ENCODE measurements at regions not wholly inside any gene's neighbourhood (a gene's known extent, or its start where the extent isn't known, plus 50 kb on each side); places are given as distances from the start of the nearest gene placed in this dataset.
A peak's percentile ranks its signal among the peaks of the same experiment; 100 is the strongest.
"Not testable (repeated sequence)": the region's sequence is repeated elsewhere in the genome, so short reads cannot be mapped to it uniquely, and the experiment has no call there.

DNA sequence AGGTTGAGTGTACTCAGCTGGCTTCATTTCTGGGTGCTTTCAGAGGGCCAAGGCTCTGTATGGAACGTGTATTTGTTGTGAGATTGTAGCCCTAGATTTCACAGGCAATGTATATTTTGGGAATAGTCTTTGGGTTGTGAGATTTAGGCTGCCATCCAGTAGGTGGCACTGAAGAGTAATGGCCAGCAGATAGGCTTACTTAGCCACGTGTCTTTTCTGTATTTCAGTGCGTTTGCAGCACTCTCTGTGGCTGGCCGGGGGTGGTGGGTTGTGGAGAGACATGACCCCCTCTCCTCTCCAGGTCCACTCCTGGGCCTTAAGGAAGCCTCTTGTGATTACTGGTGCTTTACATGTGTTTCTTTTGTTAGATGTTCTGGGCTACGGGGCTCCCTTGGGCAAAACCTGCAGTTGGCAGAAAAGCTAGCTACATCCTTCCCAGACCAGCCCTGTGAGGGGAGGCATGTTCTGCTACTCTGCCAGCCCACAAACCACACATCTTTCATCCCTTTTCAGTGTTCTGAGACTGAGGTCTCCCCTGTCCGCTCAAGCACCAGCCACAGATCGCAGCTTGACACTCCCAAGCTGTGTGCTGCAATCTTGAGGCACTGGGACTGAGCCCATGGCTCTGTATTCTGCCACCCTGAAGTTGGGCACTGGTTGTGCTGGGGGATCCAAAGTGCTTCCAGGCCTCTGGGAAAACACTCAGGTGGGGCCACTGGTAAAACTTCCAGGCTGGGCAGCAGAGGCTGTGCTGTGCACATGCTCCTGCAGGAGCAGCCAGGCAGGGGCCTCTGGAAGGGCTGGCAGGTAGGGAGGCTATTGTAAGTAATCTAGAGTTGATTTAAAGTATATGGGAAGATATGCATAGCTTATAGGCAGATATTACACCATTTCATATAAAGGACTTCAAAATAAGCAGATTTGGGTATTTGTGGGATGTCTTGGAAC is 1096.8 kb upstream of the PCDH20 start:
- peak; percentile 72 for DNase-seq

DNA sequence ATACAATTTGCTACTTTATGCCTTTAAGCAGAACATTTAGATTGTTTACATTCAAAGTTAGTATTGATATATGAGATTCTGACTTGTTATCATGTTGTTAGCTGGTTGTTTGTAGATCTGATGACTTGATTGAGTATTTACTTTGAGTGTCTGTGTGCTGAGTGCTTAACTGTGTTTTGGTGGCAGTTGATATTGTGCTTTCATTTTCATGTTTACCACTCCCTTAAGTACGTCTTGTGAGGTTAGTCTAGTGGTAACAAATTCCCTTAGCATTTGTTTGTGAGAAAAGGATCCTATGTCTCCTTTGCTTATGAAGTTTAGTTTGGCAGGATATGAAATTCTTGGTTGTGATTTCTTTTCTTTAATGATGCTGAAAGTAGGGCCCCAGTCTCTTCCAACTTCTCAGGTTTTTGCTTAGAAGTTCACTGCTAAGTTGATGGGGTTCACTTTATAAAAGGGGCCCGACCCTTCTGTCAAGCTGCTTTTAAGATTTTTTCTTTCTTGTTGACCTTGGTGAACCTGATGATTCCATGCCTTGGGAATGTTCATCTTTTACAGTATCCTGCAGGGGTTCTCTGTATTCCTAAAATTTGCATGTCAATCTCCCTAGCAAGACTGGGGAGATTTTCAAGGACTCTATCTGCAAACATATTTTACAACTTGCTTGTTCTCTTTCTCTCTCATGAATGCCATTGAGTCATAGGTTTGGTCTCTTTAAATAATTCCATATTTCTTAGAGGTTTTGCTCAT is 1095.4 kb upstream of the PCDH20 start:
- no peak for DNase-seq

DNA sequence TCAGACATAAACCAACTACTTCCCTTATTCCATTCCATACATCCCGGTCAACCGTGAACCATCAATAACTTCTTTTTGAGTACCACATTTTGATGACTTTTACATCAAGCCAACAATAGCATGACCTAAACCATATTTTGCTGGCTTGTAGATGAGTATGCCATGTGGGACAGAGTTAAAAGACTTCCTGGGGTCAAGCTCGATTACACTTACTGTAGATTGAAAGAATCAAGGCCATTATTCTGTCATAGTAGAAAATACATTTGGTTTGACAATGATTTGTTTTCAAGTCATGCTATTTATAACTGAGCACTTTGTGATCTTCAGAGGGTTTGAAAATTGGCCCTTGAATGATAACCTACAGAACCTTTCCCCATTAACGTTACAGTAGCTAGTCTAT is 1086.9 kb upstream of the PCDH20 start:
- no peak for DNase-seq

DNA sequence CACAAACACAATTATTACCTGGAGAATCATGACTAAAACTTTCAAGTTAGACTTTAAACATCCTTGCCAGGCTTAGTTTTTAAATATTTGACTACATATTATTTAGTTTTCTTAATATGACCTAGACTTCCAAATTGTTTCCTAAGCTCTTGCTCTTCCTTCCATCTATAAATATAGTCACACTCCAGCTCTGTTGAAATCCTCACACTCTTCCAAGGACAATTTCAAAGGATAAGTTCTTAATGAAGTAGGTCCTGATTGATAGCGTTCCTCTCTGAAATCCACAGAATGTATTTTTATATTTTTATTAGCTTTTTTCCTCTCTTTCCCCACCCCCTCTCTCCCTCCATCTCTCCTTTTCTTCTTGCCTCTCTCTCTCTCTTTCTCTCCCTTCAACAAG is 1074.1 kb upstream of the PCDH20 start:
- no peak for DNase-seq

DNA sequence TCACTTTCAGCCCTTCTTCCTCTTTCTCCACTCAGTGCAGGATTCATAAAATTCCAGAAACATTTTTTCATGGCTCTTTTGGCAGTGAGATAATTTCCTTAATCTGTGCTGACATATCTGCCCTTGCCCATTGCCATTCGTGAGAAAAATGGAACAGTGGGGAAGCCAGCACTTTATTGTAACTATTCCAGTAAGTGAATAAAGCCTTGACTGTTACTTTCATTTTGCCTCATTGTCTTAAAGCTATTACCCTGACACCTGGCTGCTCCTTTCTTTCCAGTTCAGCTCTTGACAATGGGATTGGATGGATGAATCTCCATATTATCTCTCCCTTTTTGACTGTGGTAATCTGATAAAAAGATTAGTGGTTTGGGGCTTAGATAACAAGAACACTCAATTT is 1068.1 kb upstream of the PCDH20 start:
- DNase-seq, result no peak

DNA sequence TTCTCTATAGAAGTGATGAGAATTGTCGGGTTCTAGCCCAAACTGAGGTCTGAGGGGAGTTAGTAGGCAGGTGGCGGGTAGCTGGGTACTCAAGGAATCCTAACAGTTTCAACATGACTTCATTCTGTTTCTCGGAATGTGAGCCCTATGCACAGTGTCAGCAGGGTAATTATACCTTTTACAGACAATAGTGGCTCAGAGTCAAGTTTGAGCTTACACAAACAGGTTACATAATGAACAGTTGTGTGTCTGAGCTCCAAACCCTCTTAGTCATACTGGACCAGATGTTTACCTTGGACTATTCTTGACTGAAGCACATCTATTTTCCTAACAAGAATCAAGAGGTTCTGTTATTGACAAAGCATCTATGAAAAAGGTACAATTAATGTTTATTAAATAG is 1066.7 kb upstream of the PCDH20 start:
- no peak for DNase-seq

DNA sequence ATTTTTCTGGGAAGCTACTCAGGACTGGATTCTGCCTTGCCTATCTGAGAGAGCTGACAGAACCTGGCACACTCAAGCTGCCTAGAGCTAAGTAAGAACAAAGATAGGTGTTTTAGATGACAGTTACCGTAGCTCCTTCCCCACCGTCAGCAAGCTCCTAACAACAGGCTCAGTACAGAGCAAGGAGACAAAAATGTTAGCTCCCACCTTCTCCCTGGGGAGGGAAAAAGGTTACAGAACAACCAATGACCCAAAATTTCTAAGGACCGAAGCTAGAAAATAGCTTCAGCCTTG is 1058.2 kb upstream of the PCDH20 start:
- no peak for DNase-seq

DNA sequence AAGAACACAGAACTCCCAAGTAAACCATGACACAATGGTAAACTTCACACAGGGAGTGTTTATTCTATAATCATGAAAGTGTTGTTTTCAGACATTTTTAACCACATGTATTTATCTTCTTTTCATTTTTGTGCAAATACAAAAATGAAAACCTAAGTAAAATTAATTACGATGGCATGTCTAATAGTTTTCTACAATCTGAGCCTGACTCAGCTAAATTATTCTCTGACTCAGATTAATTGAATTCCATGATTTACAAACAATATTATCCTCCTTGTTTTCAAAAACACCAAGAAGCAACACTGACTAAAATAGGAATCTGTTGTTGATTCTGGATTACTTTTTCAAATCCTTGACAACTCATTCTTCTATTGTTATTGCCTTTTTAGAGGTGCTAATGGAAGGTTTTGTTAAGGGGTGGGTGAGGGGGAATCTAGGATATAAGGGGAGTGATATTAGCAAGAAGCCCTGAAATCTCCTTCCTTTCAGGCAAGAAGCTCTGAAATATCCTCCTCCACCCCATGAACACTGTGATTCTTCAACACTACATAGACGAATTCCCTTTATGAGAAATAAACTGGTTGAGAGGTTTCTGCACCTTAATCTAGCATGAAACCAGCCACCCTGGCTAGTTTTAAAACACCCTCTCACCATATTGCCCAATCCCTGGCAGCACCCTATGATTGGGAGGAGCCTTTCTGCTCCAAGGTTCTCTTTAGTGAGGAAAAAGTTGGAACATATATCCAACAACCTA is 1057.7 kb upstream of the PCDH20 start:
- DNase-seq, result no peak

DNA sequence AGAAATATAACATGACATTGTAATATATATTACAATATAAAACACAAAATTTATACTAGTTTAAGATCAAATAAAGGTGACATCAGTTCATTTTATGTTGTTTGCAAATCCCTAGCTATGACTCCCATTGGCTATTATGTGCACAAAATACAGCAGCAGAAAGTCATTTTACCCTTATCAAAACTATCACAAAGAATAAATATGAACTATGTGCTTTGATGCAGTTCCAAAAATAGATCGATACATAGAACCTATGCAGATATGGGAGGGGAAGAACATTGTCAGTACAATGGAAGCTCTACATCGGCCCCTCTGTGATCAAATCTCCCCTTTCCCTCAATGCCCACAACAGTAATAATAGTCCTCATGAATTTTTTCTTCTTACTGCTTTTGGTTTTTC is 1038.1 kb upstream of the PCDH20 start:
- DNase-seq, result no peak

DNA sequence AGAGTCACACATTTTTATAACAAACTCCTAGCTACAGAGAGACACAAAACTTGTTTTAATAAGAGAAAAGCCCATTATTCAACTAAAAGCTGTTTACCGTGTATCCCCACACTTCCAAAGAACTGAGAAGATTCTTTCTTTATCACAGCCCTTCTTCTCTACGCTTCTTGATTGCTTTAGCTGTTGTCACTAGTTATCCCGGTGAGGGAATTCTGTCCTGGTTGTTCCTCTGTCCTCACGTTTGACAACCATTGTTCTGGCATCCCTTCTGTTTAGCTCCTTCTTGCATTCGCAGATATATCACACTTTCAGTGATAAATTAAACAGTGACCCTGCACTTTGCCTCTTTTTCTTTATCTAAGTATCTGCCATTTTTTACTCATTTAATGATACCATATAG is 1035.1 kb upstream of the PCDH20 start:
- no peak for DNase-seq

DNA sequence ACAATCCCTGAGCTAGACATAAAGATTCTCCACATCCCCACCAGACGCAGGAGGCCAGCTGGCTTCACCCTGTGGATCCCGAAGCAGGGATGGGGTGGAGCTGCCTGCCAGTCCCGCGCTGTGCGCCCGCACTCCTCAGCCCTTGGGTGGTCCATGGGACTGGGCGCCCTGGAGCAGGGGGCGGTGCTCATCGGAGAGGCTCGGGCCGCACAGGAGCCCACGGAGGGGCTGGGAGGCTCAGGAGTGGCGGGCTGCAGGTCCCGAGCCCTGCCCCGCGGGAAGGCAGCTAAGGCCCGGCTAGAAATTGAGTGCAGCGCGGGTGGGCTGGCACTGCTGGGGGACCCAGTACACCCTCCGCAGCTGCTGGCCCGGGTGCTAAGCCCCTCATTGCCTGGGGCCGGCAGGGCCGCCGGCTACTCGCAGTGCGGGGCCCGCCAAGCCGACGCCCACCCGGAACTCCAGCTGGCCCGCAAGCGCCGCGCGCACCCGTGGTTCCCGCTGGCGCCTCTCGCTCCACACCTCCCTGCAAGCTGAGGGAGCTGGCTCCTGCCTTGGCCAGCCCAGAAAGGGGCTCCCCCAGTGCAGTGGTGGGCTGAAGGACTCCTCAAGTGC is 1032.2 kb upstream of the PCDH20 start:
- not testable (repeated sequence) for DNase-seq

DNA sequence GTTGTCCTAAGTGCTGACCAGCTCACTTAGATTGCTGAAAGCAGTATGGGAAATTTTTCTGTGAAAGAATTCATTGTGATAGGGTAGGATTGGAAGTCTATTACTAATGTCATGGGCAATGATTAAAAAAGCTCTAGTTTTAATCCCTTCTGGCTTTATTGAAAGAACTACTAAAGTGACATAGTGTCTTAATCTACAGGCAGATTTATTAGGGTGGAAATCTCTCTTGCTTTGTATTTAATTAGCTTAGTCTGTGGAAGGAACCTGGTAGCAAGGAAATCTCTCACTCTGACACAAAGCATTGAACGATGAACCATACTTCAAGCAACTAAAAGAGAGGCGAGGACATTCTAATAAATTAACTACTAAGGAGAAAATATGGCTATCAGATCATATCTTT is 1029.2 kb upstream of the PCDH20 start:
- no peak for DNase-seq

DNA sequence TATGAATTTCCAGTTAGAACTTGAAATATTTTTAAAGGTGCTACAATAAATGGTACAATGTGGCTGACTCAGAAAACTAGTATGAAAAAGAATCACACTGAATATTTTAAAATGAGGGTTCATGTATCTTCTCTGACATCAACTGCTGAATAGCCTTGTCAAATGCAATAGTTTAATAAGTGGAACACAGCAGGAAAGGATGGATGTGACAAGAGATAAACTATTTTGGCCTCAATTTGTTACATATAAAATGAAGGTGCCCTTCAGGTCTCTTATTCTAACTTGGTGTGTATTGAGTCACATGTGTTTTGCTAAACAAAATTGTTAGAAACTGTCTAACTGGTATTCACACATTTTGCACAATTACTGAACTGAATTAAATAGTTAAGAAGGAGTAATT is 1018.4 kb upstream of the PCDH20 start:
- DNase-seq, result no peak

DNA sequence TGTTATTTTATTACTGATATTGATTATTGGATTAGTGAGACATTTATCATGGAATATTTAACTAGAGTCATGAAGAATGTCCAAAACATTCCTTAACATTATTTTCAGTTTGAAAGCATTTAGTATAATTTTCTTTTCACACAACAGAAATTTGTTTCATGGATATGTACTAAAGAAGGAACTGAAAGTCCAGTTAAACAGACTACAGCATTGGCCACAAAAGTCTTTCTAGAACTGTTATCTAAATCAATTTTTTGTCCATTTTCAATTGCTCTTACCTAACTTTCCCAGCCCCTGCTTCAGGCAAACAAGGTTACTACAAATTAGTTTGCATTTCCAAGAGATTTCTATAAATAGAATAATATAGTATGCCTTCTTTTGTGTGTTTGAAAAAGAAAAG is 1018.0 kb upstream of the PCDH20 start:
- DNase-seq, result no peak

DNA sequence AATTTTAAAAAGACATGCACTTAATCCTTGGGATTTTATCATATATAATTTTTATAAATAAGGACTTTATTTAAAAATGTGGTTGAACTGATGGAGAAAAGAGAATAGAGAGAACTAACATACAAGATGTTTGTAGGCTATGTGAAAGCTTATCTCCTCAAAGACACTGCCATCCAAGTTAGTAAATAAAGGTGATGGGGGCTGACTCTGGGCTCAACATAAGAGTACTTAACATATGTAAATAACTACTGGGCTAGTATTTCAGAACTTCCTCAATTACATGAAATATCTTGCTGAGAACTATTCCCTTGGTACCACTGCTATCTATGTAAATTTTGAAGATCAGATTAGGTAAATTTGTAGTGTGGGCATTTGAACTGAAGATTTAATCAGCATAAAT is 1017.3 kb upstream of the PCDH20 start:
- DNase-seq, result no peak

DNA sequence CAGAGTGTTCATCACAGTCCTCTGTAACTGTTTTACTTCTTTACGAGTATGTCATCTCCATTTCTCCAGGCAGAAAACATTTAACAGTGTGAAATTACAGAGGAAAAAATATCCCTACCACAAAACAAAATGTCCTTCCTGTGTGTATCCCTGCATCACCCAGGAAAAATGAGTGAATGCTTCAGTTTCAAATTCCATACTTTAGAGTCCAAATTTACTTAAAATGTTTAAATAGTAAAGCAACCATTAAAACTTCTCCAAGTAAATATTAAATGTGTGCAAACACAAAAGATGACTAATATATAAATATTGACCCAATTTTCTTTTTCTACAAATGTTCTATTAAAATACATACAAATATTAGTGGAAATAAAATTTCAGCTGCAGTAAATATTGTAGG is 1016.6 kb upstream of the PCDH20 start:
- DNase-seq, result no peak

DNA sequence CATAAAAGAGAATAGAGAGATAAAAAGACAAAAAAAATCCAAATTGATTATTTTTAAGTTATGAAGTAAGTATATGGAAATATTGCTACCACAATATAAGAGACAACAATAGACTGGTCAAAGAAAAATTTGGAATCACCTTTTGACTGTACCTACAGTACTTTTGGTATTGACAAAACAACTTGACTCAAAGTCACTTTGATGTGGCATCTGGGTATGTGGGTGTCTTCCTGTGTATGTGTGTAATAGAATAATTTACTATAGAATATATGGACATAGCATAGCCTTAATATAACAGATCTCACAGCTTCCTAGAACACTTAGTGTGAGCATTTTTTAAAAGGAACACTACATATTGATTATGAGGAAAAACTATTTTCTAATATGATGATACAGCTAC is 1016.2 kb upstream of the PCDH20 start:
- DNase-seq, result no peak

DNA sequence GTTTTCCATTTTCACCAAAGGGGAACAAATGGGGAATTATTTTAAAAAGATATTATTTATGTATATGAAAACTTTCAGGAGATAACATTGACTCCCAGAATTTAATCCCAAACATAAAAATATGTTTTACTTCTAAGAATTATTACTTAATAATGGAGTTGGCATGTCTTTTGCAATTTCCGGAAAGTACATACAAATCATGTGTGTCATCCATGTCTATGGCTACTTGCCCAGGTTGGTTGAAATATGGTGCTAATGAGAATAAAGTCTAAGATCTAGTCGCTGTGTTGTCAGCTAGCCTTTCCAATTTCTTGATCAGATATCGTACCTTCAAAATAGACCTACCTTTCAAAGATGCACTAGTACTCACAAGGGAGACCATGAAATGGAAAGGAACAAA is 1003.2 kb upstream of the PCDH20 start:
- DNase-seq, result no peak

DNA sequence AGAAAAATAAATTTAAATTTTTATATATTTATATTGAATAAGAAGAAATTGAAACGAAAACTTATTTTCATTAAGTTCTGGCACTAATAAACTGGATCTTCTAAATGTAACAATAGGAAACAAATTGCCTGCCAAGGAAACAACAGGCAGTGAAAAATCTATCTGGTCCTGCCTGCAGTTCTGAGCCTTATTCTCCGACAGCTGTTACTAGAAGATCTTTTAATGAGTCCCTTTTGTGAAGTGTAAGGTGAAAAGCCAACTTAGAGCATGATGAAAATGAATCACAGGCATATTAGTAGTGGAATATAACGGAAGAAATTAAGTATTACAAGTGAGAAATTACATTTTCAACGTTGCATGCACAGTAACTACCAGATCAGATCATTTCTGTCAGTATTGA is 1002.7 kb upstream of the PCDH20 start:
- DNase-seq, result no peak

DNA sequence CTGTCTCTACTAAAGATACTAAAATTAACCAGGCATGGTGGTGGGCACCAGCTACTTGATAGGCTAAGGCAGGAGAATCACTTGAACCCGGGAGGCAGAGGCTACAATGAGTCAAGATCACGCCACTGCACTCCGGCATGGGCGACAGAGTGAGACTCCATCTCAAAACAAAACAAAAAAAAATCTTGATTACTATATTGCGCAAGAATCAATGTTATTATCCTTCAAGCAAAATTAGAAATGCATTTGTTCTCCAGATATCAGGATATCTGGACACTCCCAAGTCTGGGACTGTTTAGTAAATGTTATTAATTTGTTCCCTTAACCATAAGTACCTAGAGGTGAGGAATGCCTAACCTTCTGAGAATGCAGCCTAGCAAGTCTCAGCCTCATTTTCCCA is 992.2 kb upstream of the PCDH20 start:
- no peak for DNase-seq

DNA sequence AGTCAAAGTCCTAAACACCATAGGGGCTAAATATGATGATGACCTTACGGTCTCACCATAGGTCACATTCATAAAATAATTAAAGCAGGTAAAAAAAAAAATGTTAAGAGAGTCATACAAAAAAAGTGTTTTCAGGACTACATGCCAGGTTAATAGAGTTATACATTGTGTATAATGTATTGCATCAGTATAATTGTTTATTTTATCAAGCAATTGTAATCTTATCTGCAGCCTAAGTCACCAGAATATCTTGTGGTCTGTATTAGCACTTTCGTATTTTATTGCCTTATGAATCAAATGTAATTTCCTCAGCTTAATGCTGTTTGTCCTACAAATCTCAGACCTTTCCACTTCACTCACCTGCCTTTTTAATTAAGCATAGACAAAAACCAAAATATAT is 972.9 kb upstream of the PCDH20 start:
- no peak for DNase-seq

DNA sequence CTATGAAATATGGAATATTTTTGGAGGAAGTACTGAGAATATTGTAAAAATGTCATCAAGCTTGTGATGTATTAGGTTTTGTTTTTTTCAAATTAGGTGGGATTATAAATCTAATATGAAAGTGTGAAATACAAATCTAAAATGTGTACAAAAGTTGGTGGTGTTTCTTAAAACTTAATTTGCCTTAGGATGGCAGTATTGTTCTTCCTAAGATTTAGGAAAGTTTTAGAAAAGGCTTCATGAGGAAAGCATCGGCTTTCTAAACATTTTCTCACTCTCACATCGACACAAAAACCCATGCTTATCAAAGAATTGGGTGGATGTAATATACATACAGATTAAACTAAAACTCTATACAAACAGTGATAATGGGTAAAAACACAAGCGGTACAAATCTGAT is 972.0 kb upstream of the PCDH20 start:
- no peak for DNase-seq

DNA sequence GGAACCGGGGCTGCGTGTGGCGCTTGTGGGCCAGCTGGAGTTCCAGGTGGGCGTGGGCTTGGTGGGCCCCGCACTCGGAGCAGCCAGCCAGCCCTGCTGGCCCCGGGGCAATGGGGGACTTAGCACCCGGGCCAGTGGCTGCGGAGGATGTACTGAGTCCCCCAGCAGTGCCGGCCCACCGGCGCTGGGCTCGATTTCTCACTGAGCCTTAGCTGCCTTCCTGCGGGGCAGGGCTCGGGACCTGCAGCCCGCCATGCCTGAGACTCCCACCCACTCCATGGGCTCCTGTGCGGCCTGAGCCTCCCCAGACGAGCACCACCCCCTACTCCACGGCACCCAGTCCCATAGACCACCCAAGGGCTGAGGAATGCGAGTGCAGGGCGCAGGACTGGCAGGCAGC is 963.6 kb upstream of the PCDH20 start:
- DNase-seq, result not testable (repeated sequence)
